ENCODE measurements at regions not wholly inside any gene's neighbourhood (a gene's known extent, or its start where the extent isn't known, plus 50 kb on each side); places are given as distances from the start of the nearest gene placed in this dataset.
"Not testable (repeated sequence)": the region's sequence is repeated elsewhere in the genome, so short reads cannot be mapped to it uniquely, and the experiment has no call there.

DNA sequence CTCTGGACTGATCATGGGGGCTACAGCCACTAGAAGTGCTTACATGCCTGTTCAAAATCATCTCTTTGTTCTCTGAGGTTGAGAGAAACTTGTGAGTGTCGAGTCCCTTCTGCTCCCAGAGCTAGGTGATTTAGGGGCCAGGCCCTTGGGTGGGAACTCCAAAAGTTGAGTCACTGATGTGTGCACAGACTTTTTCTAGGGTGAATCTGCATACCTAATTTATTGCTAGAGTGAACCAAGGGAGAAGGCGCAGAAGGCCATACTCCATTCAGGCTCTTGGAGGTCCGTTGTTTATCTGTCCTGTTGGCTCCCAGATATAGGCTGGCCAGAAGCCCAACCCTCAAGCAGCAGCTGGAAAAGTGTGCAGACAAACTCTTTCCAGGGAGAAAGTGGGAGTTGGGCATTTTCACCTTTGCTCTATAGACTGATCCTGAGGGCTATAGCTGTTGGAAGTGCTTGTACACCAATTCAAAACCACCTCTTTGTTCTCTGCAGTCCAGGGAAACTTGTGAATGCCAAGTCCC lies 80.8 kb upstream of the ARX start:
- no peak for DNase-seq (ENCODE audit: low read depth)
- TF ChIP-seq, protein P1, sequence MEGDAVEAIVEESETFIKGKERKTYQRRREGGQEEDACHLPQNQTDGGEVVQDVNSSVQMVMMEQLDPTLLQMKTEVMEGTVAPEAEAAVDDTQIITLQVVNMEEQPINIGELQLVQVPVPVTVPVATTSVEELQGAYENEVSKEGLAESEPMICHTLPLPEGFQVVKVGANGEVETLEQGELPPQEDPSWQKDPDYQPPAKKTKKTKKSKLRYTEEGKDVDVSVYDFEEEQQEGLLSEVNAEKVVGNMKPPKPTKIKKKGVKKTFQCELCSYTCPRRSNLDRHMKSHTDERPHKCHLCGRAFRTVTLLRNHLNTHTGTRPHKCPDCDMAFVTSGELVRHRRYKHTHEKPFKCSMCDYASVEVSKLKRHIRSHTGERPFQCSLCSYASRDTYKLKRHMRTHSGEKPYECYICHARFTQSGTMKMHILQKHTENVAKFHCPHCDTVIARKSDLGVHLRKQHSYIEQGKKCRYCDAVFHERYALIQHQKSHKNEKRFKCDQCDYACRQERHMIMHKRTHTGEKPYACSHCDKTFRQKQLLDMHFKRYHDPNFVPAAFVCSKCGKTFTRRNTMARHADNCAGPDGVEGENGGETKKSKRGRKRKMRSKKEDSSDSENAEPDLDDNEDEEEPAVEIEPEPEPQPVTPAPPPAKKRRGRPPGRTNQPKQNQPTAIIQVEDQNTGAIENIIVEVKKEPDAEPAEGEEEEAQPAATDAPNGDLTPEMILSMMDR (IDR thresholded peaks at IDR 0.05; ENCODE audit: control insufficient read depth, extremely low read depth, insufficient read depth), result no peak
- H3K4me3 ChIP-seq (ENCODE audit: low read depth, low read length), result no peak overlapping the region

DNA sequence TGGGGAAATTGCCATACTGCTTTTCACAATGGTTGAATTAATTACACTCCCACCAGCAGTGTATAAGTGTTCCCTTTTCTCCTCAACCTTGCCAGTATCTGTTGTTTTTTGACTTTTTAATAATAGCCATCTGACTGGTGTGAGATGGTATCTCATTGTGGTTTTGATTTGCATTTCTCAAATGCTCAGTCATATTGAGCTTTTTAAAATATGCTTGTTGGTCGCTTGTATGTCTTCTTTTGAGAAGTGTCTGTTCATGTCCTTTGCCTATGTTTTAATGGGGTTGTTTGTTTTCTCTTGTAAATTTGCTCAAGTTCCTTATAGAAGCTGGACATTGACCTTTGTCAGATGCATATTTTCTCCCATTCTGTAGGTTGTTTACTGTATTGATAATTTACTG lies 75.4 kb upstream of the ARX start:
- not testable (repeated sequence) for H3K4me3 ChIP-seq (ENCODE audit: low read depth, low read length); DNase-seq (ENCODE audit: low read depth)

DNA sequence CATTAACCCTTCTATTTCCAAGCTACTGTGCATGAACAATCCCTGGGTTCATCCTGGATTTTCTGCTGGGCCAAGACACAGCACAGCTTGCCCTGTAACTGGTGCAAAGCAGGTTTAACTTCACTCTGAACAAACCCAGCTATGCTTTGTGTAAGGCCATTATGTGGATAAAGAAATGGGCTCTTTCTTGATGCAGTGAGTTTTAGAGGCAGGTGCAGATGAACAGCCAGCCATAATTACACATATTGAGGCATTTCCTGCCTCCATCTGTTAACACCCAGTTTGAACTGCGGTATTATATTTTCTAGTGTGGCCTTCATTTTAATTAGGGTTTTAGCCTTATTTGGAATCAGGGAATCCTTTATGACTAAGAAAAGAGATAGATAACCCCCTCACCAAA lies 68.7 kb upstream of the ARX start:
- H3K4me3 ChIP-seq (ENCODE audit: low read depth, low read length), result no peak overlapping the region
- DNase-seq (ENCODE audit: low read depth), result no peak
- TF ChIP-seq, protein P1 (IDR thresholded peaks at IDR 0.05; ENCODE audit: control insufficient read depth, extremely low read depth, insufficient read depth), result no peak

DNA sequence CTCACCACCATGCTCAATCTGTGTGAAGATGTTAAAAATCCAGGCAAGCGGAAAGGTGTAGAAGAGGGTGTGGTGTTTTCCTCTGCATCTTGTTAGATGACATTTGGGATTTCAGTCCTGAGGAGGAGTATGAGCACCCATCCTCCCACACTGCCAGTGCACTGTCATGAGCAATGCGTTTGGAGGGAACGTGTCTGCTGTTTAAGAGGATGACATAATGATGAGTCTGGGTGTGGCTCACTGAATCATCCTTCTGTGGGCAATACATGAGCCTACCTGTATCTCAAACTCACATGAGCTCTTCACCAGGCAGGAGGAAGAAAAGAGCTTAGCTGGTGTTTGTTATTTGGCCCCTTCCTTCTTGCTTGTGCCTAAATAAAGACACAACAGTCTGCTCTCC lies 67.9 kb upstream of the ARX start:
- DNase-seq (ENCODE audit: low read depth), result no peak
- H3K4me3 ChIP-seq (ENCODE audit: low read depth, low read length), result no peak overlapping the region
- TF ChIP-seq, protein P1 (IDR thresholded peaks at IDR 0.05; ENCODE audit: control insufficient read depth, extremely low read depth, insufficient read depth), result no peak

DNA sequence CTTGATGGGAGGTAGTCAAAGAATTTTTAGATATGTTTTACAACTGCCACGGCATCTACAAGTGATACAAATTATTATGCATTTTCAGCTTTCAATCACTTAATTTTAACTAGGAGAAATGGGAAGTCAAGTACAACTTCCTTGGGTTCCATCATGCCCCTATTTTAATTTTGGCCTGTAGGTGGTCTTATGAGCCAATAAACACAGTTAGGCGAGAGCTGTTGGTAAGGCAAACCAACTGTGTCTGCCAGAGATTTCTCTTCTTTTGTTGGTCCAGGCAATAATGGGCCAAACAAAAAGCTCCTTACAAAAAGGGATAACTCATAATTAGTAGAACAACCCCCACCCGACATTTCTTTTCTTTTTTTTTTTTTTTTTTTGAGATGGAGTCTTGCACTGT lies 63.3 kb upstream of the ARX start:
- no peak for DNase-seq (ENCODE audit: low read depth)
- TF ChIP-seq, protein P1 (IDR thresholded peaks at IDR 0.05; ENCODE audit: control insufficient read depth, extremely low read depth, insufficient read depth), result no peak
- H3K4me3 ChIP-seq (ENCODE audit: low read depth, low read length), result no peak overlapping the region

DNA sequence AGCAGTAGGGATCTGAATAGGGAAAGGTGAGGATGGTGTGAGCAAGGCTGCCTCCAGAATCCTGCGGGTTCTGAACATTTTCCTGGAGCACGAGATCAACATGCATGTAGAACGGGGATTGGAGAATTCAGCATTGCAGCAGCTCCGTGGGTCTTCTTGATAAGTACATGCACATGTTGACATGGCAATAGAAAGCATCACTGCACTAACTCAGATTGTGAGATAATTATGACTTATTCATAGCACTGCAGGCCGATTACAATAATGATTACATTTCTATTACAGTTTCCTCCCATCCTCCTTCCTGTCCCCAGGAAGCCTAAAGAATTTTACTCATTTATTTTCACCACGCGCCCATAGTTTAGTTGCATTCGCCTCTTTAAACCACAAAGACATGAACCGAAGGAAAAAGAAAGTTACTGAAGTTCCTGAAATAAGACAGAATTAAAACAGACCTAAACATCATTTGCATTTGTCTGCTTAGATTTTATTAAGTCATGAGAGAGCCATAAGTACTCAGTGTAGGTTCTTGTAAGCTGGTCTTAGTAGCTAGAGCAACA lies 61.3 kb upstream of the ARX start:
- no peak for DNase-seq (ENCODE audit: low read depth)
- no peak overlapping the region for H3K4me3 ChIP-seq (ENCODE audit: low read depth, low read length)
- TF ChIP-seq, protein P1 (IDR thresholded peaks at IDR 0.05; ENCODE audit: control insufficient read depth, extremely low read depth, insufficient read depth), result no peak

DNA sequence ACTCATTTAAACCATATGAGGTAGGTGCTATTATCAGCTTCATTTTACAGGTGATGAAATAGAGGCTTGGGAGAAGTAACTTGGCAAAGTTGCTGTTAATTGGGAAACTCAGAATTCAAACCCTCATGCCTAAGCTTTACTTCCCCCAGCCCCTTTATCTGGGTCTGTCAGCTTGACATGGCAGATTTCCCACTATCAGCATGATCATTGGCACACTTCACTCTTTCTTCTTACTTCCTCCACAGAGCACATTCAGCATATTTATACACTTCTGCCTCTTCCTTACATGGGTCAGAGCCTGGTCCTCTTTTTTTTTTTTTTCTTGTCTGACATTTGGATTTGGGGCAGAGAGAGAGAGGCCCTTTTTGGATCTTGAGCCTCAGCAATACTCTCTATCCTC lies 56.5 kb upstream of the ARX start:
- TF ChIP-seq, protein P1 (IDR thresholded peaks at IDR 0.05; ENCODE audit: control insufficient read depth, extremely low read depth, insufficient read depth), result no peak
- no peak for DNase-seq (ENCODE audit: low read depth)

More for the DNA sequence above, 56.5 kb upstream of the ARX start:
- no peak overlapping the region for H3K4me3 ChIP-seq (ENCODE audit: low read depth, low read length)

All from LNCaP clone FGC (cell line).